ENCODE measurements at regions not wholly inside any gene's neighbourhood (a gene's known extent, or its start where the extent isn't known, plus 50 kb on each side); places are given as distances from the start of the nearest gene placed in this dataset.

GRCh38 chr16:59201821-59202220 lies 467.7 kb upstream of the GOT2 start:
- DNase-seq (ENCODE audit: low read depth in 1 of 2, low spot score in 1 of 2): no peak
- Histone ChIP-seq H3K4me2 (no peak overlapping the region), H3K4me1 (peaks cover 14% of the 10 kb centered on the region), H3K4me3 (no peak overlapping the region), H3K9me3 (no peaks in the 10 kb centered on the region), H3K27ac (no peak overlapping the region)
- ChIA-PET POLR2A (no interaction called here), CTCF (no interaction called here)
- no peak for TF ChIP-seq CBX2 (IDR thresholded peaks at IDR 0.05; ENCODE audit: borderline replicate concordance, low read depth)
- TF ChIP-seq HOXB5 (CRISPR knock-in tag; IDR thresholded peaks at IDR 0.05): no peak
- no peak for TF ChIP-seq MAFK (IDR thresholded peaks at IDR 0.05; ENCODE audit: partially characterized antibody)
- no peak for TF ChIP-seq USF2 (IDR thresholded peaks at IDR 0.05)
- TF ChIP-seq KDM1A (IDR thresholded peaks at IDR 0.05; ENCODE audit: low read depth): no peak
- no peak for TF ChIP-seq EP300 (IDR thresholded peaks at IDR 0.05)
- ATAC-seq: no peak
- no peak for FAIRE-seq
- 82% methylated on average over 1 of the region's 1 CpG for WGBS (ENCODE audit: missing lambda C conversion rate)

- Histone ChIP-seq H3K4me3 (no peak overlapping the region), H3K4me2 (no peak overlapping the region), H3K4me1 (peaks cover 14% of the 10 kb centered on the region), H3K27ac (peak overlapping the region in 1 of 2 experiments; percentile 15; a peak in 1 of 6 replicates), H3K9me3 (no peaks in the 10 kb centered on the region)
- WGBS (ENCODE audit: missing lambda C conversion rate): 13% methylated on average over 2 of the region's 2 CpGs
- ChIA-PET CTCF (no interaction called here), POLR2A (no interaction called here)
- ATAC-seq: no peak
- no peak for DNase-seq (ENCODE audit: low read depth in 1 of 2, low spot score in 1 of 2)
- TF ChIP-seq CBX2 (IDR thresholded peaks at IDR 0.05; ENCODE audit: borderline replicate concordance, low read depth): no peak
- no peak for TF ChIP-seq USF2 (IDR thresholded peaks at IDR 0.05)
- TF ChIP-seq FOSB (CRISPR knock-in tag; IDR thresholded peaks at IDR 0.05): no peak
- TF ChIP-seq HEYL (CRISPR knock-in tag; IDR thresholded peaks at IDR 0.05): no peak
- no peak for TF ChIP-seq PBX3 (IDR thresholded peaks at IDR 0.05)
- no peak for FAIRE-seq
These were observed 467.0 kb upstream of the GOT2 start for GRCh38 chr16:59201160-59201559.

GRCh38 chr16:59198487-59198886 lies 464.4 kb upstream of the GOT2 start:
- no peak for DNase-seq (ENCODE audit: low read depth in 1 of 2, low spot score in 1 of 2)
- Histone ChIP-seq H3K9me3 (0 out of 3 replicates have a peak, but pooled peaks cover 3% of the 10 kb centered on the region), H3K4me2 (no peak overlapping the region), H3K4me3 (no peak overlapping the region), H3K27ac (no peak overlapping the region), H3K4me1 (no peaks in the 10 kb centered on the region)
- no peak for ATAC-seq
- CTCF ChIA-PET: no interaction called here
- no peak for TF ChIP-seq BHLHE40 (IDR thresholded peaks at IDR 0.05; ENCODE audit: low read depth, low read length)
- TF ChIP-seq ESRRA (IDR thresholded peaks at IDR 0.05; ENCODE audit: borderline replicate concordance, low read length): no peak
- TF ChIP-seq ZFP36 (IDR thresholded peaks at IDR 0.05; ENCODE audit: borderline replicate concordance, partially characterized antibody): no peak
- no peak for TF ChIP-seq TP53 (CRISPR knock-in tag; IDR thresholded peaks at IDR 0.05)
- no peak for TF ChIP-seq HOXB13 (CRISPR knock-in tag; IDR thresholded peaks at IDR 0.05; ENCODE audit: low read depth)
- no peak for TF ChIP-seq MAZ (IDR thresholded peaks at IDR 0.05; ENCODE audit: borderline replicate concordance, low read depth, low read length)
- POLR2A ChIA-PET: no interaction called here
- WGBS (ENCODE audit: missing lambda C conversion rate): 72% methylated on average over 3 of the region's 3 CpGs
- FAIRE-seq: no peak

GRCh38 chr16:59195242-59195641 lies 461.1 kb upstream of the GOT2 start:
- no peak overlapping the region for H3K4me2 ChIP-seq
- TF ChIP-seq RFX5 (IDR thresholded peaks at IDR 0.05): no peak
- no peak for TF ChIP-seq CBX2 (IDR thresholded peaks at IDR 0.05; ENCODE audit: borderline replicate concordance, low read depth)
- TF ChIP-seq JUNB (IDR thresholded peaks at IDR 0.05): no peak
- 0 out of 3 replicates have a peak, but pooled peaks cover 3% of the 10 kb centered on the region for H3K9me3 ChIP-seq
- no peak overlapping the region for H3K4me3 ChIP-seq
- no peak for FAIRE-seq
- no peaks in the 10 kb centered on the region for H3K4me1 ChIP-seq
- POLR2A ChIA-PET: no interaction called here
- no peak for ATAC-seq
- no peak overlapping the region for H3K27ac ChIP-seq
- no peak for DNase-seq (ENCODE audit: low read depth in 1 of 2, low spot score in 1 of 2)
- CTCF ChIA-PET: no interaction called here
- WGBS (ENCODE audit: missing lambda C conversion rate): 58% methylated on average over 2 of the region's 2 CpGs
